CD4-positive, alpha-beta T cell treated with Interleukin-6 at 100 ng/mL for 8 hours (primary cell): ENCODE measurements at regions not wholly inside any gene's neighbourhood (a gene's known extent, or its start where the extent isn't known, plus 50 kb on each side); places are given as distances from the start of the nearest gene placed in this dataset.
"Not testable (repeated sequence)": the region's sequence is repeated elsewhere in the genome, so short reads cannot be mapped to it uniquely, and the experiment has no call there.

Source experiments
- DNase-seq: peaks from one replicate; pipeline ENCODE4 v3.0.0-alpha.2; 2020; ENCODE audit warnings: mixed read lengths, low spot score

- DNase-seq: no peak
These were observed 247.3 kb downstream of the FOXD2 start for GRCh38 chr1:47684964-47685762.

DNA sequence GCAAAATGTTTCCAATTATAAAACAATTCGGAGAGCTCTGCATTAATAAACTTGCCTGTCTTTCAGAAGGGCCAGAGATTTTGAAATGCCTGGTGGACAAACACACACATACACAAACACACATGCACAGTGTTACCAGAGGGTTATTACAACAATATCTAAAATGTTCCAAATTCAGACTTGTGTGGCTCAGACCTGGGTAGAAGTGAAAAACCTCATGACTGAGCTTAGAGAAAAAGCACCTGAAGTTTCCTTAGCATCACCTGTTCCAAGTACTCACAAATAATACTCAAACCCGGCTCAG lies 247.9 kb downstream of the FOXD2 start:
- no peak for DNase-seq

- DNase-seq: no peak
These were observed 249.1 kb downstream of the FOXD2 start for GRCh38 chr1:47686731-47687630.

GRCh38 chr1:47687631-47688460 lies 250.0 kb downstream of the FOXD2 start:
- DNase-seq: no peak

GRCh38 chr1:47688461-47689296 lies 250.8 kb downstream of the FOXD2 start:
- DNase-seq: no peak

GRCh38 chr1:47689894-47690293 lies 252.1 kb downstream of the FOXD2 start:
- DNase-seq: no peak

GRCh38 chr1:47690341-47691250 lies 252.8 kb downstream of the FOXD2 start:
- no peak for DNase-seq

DNA sequence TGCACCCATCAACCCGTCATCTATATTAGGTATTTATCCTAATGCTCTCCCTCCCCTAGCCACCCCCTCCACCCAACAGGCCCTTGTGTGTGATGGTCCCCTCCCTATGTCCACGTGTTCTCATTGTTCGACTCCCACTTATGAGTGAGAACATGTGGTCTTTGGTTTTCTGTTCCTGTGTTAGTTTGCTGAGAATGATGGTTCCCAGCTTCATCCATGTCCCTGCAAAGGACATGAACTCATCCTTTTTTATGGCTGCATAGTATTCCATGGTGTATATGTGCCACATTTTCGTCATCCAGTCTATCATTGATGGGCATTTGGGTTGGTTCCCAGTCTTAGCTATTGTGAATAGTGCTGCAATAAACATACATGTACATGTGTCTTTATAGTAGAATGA lies 253.4 kb downstream of the FOXD2 start:
- DNase-seq: not testable (repeated sequence)

GRCh38 chr1:47692196-47692595 lies 254.4 kb downstream of the FOXD2 start:
- no peak for DNase-seq

GRCh38 chr1:47693115-47693514 lies 255.3 kb downstream of the FOXD2 start:
- no peak for DNase-seq

- DNase-seq: no peak
These were observed 256.4 kb downstream of the FOXD2 start for GRCh38 chr1:47694011-47694890.

DNA sequence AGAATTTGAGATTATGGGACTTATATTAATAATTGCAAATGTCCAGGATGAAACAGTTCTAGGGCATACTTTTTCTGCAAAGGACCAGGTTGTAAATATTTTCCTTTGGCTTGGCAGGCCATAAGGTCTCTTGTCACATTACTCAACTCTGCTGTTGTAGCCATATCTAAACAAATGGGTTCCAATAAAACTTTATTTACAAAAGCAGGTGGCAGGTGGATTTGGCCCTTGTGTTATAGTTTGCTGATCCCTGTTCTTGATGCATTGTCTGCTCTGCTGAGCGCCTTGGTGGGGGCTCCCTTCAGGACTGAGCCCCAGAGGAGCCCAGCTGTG lies 258.5 kb downstream of the FOXD2 start:
- DNase-seq: no peak

- no peak for DNase-seq
These were observed 259.0 kb downstream of the FOXD2 start for GRCh38 chr1:47696737-47697441.

DNA sequence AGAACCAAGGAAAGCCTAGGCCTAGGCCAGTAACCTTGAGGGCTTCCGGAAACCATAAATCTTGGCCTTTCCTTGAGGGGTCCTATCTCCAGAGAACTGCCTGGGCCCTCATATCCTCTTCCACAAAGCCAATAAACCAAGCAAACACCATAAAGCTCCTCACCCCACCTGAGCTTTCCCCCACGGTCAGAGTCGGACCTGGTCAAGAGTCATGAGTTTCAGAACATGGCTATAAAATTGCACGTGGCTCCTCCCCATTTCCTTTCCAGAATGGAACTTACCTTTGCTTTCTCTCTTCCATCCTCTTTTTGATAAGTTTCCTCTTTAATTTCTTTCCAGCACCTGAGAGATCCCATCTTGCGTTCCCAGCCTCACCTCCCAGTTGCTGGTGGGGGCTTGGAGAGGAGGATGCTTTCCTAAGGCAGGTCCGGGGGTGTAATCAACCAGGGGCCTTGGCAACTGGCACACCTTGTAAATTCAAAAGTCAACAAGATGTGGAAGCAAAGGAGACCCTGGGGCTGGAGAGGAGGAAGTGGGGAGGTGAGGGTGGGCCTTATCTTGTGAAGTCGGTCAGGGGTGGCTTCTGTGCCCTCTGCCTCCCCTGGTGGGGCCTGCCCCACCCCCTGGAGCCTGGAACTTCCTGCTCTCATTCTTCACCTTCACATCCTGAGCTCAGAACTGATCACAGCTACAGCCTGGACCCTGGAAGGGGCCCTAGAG lies 259.9 kb downstream of the FOXD2 start:
- no peak for DNase-seq

GRCh38 chr1:47699492-47700235 lies 261.8 kb downstream of the FOXD2 start:
- no peak for DNase-seq

DNA sequence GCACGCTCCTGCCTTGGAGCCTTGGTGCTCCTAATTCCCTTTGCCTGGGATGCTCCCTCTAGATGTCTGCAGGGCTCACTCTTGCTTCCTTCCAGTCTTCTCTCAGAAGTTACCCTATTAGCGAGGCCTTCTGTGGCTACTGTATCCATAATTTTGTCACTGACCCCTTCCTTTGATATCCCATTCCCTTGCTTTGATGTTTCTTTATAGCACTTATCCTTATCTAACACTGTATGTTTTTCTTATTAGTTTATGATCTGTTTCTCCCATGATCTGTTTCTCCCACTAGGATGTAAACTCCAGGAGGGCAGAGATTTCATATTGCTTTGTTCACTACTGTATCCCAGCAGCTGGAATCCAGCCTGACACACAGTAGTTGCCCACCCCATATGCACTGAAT lies 263.4 kb downstream of the FOXD2 start:
- no peak for DNase-seq

- DNase-seq: no peak
These were observed 264.1 kb downstream of the FOXD2 start for GRCh38 chr1:47701741-47702515.
